H1 (cell line): ENCODE measurements at regions not wholly inside any gene's neighbourhood (a gene's known extent, or its start where the extent isn't known, plus 50 kb on each side); places are given as distances from the start of the nearest gene placed in this dataset.

ENCODE experiments used
- BCL11A ChIP-seq, 2 experiments: IDR thresholded peaks; one replicate each; pipeline ENCODE4 v1.6.1; 2011; ENCODE audit warnings: low read depth in 2 of 2, low read length in 2 of 2, mild to moderate bottlenecking in 2 of 2
- BRCA1 ChIP-seq: IDR thresholded peaks from 2 replicates; pipeline ENCODE4 v1.6.1; 2012; ENCODE audit warnings: low read depth, low read length, improper control_type of control experiment
- CHD1 ChIP-seq: IDR thresholded peaks from 2 replicates; pipeline ENCODE4 v1.6.1; 2012; ENCODE audit warnings: low read depth, low read length, improper control_type of control experiment
- CHD2 ChIP-seq: IDR thresholded peaks from 2 replicates; pipeline ENCODE4 v1.6.1; 2012; ENCODE audit warnings: low read length, improper control_type of control experiment
- CREB1 ChIP-seq: IDR thresholded peaks from 2 replicates; pipeline ENCODE4 v1.6.1; 2012; ENCODE audit warnings: inconsistent platforms
- CTCF ChIP-seq, 3 experiments: IDR thresholded peaks; 1 replicate in 2 of 3; 2 replicates in 1 of 3; pipeline versions ENCODE4 v1.5.1 to v1.6.1; 2011; ENCODE audit warnings: low read length in 3 of 3, mild to moderate bottlenecking in 3 of 3, inconsistent platforms in 2 of 3, low read depth in 1 of 3, moderate library complexity in 1 of 3; ENCODE audit not compliant: insufficient read depth in 1 of 3; ENCODE audit errors: control extremely low read depth in 1 of 3
- EZH2 ChIP-seq: fragments of 200-600 bp; sonication (generic); IDR thresholded peaks from 2 replicates; pipeline ENCODE4 v1.7.1; 2012; ENCODE audit warnings: low read depth, mild to moderate bottlenecking, moderate library complexity, low read length, inconsistent platforms; ENCODE audit not compliant: severe bottlenecking
- KDM1A ChIP-seq: fragments of 200-600, 300-600 bp; sonication (generic); IDR thresholded peaks from 2 replicates; pipeline ENCODE4 v1.7.1; 2016; ENCODE audit warnings: mild to moderate bottlenecking, low read length, borderline replicate concordance
- MAX ChIP-seq: IDR thresholded peaks from 2 replicates; pipeline ENCODE4 v1.6.1; 2012; ENCODE audit warnings: inconsistent platforms
- POLR2A ChIP-seq, 2 experiments: IDR thresholded peaks; 1 replicate in 1 of 2; 2 replicates in 1 of 2; pipeline ENCODE4 v1.6.1; 2011; ENCODE audit warnings: low read depth in 2 of 2, low read length in 2 of 2, mild to moderate bottlenecking in 2 of 2; ENCODE audit errors: control extremely low read depth in 1 of 2
- POLR2AphosphoS5 ChIP-seq: IDR thresholded peaks from 2 replicates; pipeline ENCODE4 v1.6.1; 2011; ENCODE audit warnings: low read depth, low read length
- RFX5 ChIP-seq: IDR thresholded peaks from 2 replicates; pipeline ENCODE4 v1.6.1; 2011; ENCODE audit warnings: low read depth, low read length, improper control_type of control experiment, borderline replicate concordance
- SAP30 ChIP-seq: fragments of 300-600 bp; sonication (generic); IDR thresholded peaks from 2 replicates; pipeline ENCODE4 v1.7.1; 2012; ENCODE audit warnings: low read length, moderate library complexity, mild to moderate bottlenecking, inconsistent platforms; ENCODE audit not compliant: insufficient read depth, insufficient replicate concordance
- ZNF274 ChIP-seq: IDR thresholded peaks from 2 replicates; pipeline ENCODE4 v1.7.0; 2012; ENCODE audit warnings: low read length, borderline replicate concordance; ENCODE audit errors: extremely low read depth

GRCh38 chr2:7861910-7862702 is 819.8 kb upstream of the ID2 start:
- TF ChIP-seq MAX (no peak), CREB1 (no peak), CTCF (IDR thresholded peaks at IDR 0.05; ENCODE audit: control extremely low read depth in 1 of 3, insufficient read depth in 1 of 3, low read depth in 1 of 3, low read length in 3 of 3) (no peak), EZH2 (no peak), BRCA1 (no peak), RFX5 (no peak), ZNF274 (no peak), POLR2AphosphoS5 (no peak), KDM1A (no peak), CHD1 (no peak), SAP30 (no peak), POLR2A (IDR thresholded peaks at IDR 0.05; ENCODE audit: control extremely low read depth in 1 of 2, low read depth in 2 of 2, low read length in 2 of 2) (no peak), CHD2 (no peak), BCL11A (IDR thresholded peaks at IDR 0.05; ENCODE audit: low read depth in 2 of 2, low read length in 2 of 2) (no peak)
